Gastroesophageal sphincter (tissue), 3 donors: ENCODE measurements at regions not wholly inside any gene's neighbourhood (a gene's known extent, or its start where the extent isn't known, plus 50 kb on each side); places are given as distances from the start of the nearest gene placed in this dataset.

Source experiments
- EP300 ChIP-seq: sonication (generic); formaldehyde crosslinking; IDR thresholded peaks from one replicate; pipeline ENCODE4 v1.6.1; 2017; ENCODE audit warnings: antibody characterized with exemption, mild to moderate bottlenecking
- POLR2A ChIP-seq, 2 donors: fragments of 450-650 bp; IDR thresholded peaks; one replicate each; pipeline ENCODE4 v1.6.1; 2017; ENCODE audit warnings: antibody characterized with exemption in 2 of 2, mild to moderate bottlenecking in 2 of 2, moderate library complexity in 1 of 2
- POLR2AphosphoS5 ChIP-seq: sonication (generic); formaldehyde crosslinking; IDR thresholded peaks from one replicate; pipeline ENCODE4 v1.6.1; 2017; ENCODE audit warnings: antibody characterized with exemption
- TF ChIP-seq, protein P1 (sequence below), 4 experiments: fragments of 200-600 bp in 2 of 4; fragments of 450-650 bp in 2 of 4; sonication (generic) in 1 of 4; IDR thresholded peaks; one replicate each; pipeline ENCODE4 v1.5.1; 2017 to 2019; ENCODE audit warnings: antibody characterized with exemption in 4 of 4, mild to moderate bottlenecking in 2 of 4, moderate library complexity in 2 of 4

DNA sequence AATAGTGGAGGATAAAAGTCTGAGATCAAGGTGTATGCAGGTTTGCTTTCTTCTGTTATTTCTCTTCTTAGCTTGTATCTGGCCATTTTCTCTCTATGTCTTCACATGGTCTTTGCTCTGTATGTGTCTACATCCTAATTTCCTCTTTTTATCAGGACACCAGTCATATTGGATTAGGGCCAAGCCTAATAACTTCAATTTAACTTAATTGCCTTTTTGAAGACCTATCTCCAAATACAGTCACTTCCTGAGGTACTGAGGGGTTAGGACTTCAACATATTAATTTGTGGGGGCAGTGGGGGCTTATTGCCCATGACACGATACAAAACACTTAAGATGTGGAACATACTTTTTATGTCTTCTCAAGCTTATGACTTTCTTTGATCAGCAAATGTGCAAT lies 632.9 kb upstream of the CELF4 start:
- no peak for TF ChIP-seq EP300
- TF ChIP-seq, protein P1, sequence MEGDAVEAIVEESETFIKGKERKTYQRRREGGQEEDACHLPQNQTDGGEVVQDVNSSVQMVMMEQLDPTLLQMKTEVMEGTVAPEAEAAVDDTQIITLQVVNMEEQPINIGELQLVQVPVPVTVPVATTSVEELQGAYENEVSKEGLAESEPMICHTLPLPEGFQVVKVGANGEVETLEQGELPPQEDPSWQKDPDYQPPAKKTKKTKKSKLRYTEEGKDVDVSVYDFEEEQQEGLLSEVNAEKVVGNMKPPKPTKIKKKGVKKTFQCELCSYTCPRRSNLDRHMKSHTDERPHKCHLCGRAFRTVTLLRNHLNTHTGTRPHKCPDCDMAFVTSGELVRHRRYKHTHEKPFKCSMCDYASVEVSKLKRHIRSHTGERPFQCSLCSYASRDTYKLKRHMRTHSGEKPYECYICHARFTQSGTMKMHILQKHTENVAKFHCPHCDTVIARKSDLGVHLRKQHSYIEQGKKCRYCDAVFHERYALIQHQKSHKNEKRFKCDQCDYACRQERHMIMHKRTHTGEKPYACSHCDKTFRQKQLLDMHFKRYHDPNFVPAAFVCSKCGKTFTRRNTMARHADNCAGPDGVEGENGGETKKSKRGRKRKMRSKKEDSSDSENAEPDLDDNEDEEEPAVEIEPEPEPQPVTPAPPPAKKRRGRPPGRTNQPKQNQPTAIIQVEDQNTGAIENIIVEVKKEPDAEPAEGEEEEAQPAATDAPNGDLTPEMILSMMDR (IDR thresholded peaks at IDR 0.05): no peak
- no peak for TF ChIP-seq POLR2A (IDR thresholded peaks at IDR 0.05)
- TF ChIP-seq POLR2AphosphoS5: no peak
